ENCODE measurements at regions not wholly inside any gene's neighbourhood (a gene's known extent, or its start where the extent isn't known, plus 50 kb on each side); places are given as distances from the start of the nearest gene placed in this dataset.

DNA sequence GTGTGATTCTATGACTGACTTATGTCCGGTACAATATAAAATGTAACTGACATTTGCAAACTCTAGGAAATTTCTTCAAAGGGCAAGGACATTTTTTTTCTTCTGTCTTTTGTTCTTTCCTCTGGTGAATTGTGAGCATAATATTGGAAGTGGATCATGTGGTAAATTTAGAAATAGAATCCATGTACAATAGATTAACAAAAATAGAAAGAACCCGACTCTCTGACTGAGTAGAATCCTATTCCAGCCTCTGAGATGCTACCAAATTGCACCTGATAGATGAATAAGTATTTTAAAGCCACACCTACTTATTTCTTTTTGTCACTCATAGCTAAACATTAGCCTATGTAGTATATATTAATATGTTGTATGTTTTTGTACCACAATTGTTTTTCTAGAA is 860.3 kb downstream of the LUZP2 start:
- Histone ChIP-seq H3K9me2 (no peaks in the 10 kb centered on the region; the same call in 1 of the 2 replicates), H3K9me3 (no peaks in the 10 kb centered on the region), H3K79me2 (ENCODE audit: insufficient read depth) (no peaks in the 10 kb centered on the region), H3K4me2 (no peak overlapping the region), H3K4me3 (ENCODE audit: low read depth in 2 of 2, low read length in 1 of 2) (no peak overlapping the region), H3K27me3 (ENCODE audit: insufficient read depth) (no peaks in the 10 kb centered on the region), H3K27ac (ENCODE audit: low read depth in 2 of 2, low read length in 1 of 2) (no peak overlapping the region), H3K4me1 (ENCODE audit: control insufficient read depth in 1 of 2, insufficient read depth in 2 of 2, low read depth in 1 of 2, low read length in 1 of 2) (no peaks in the 10 kb centered on the region), H4K20me1 (ENCODE audit: insufficient read depth) (no peaks in the 10 kb centered on the region), H3K9ac (no peak overlapping the region), H3F3A (replicated peaks; ENCODE audit: insufficient read depth) (no peaks in the 10 kb centered on the region), H3K36me3 (replicated peaks in 1 of 2; ENCODE audit: control insufficient read depth in 1 of 2, insufficient read depth in 2 of 2, low read length in 1 of 2) (no peaks in the 10 kb centered on the region), H2AFZ (ENCODE audit: low read depth) (no peak overlapping the region)
- no peak for DNase-seq
- TF ChIP-seq NFIC (IDR thresholded peaks at IDR 0.05; ENCODE audit: borderline replicate concordance) (no peak), TEAD4 (IDR thresholded peaks at IDR 0.05; ENCODE audit: borderline replicate concordance, insufficient read depth) (no peak), POLR2AphosphoS5 (IDR thresholded peaks at IDR 0.05; ENCODE audit: low read depth, low read length) (no peak), MXI1 (IDR thresholded peaks at IDR 0.05; ENCODE audit: low read depth, low read length) (no peak), RFX5 (IDR thresholded peaks at IDR 0.05; ENCODE audit: low read length) (no peak), USF2 (IDR thresholded peaks at IDR 0.05; ENCODE audit: borderline replicate concordance, low read depth, low read length) (no peak), RAD21 (IDR thresholded peaks at IDR 0.05; ENCODE audit: low read length) (no peak), EP300 (IDR thresholded peaks at IDR 0.05; ENCODE audit: borderline replicate concordance in 1 of 2, low read depth in 1 of 2, low read length in 1 of 2) (no peak), ELF1 (IDR thresholded peaks at IDR 0.05) (no peak), USF1 (IDR thresholded peaks at IDR 0.05; ENCODE audit: borderline replicate concordance, low read depth) (no peak), GABPA (IDR thresholded peaks at IDR 0.05; ENCODE audit: low read depth) (no peak), SIN3A (IDR thresholded peaks at IDR 0.05; ENCODE audit: borderline replicate concordance, low read depth, low read length) (no peak), SMC3 (IDR thresholded peaks at IDR 0.05; ENCODE audit: low read depth, low read length) (no peak), REST (IDR thresholded peaks at IDR 0.05; ENCODE audit: low read depth, low read length) (no peak), MEF2A (IDR thresholded peaks at IDR 0.05; ENCODE audit: borderline replicate concordance, low read depth) (no peak), FOXJ3 (CRISPR knock-in tag; IDR thresholded peaks at IDR 0.05) (no peak), NRF1 (IDR thresholded peaks at IDR 0.05; ENCODE audit: low read depth, low read length) (no peak)
- TF ChIP-seq, protein P1, sequence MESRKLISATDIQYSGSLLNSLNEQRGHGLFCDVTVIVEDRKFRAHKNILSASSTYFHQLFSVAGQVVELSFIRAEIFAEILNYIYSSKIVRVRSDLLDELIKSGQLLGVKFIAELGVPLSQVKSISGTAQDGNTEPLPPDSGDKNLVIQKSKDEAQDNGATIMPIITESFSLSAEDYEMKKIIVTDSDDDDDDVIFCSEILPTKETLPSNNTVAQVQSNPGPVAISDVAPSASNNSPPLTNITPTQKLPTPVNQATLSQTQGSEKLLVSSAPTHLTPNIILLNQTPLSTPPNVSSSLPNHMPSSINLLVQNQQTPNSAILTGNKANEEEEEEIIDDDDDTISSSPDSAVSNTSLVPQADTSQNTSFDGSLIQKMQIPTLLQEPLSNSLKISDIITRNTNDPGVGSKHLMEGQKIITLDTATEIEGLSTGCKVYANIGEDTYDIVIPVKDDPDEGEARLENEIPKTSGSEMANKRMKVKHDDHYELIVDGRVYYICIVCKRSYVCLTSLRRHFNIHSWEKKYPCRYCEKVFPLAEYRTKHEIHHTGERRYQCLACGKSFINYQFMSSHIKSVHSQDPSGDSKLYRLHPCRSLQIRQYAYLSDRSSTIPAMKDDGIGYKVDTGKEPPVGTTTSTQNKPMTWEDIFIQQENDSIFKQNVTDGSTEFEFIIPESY (IDR thresholded peaks at IDR 0.05; ENCODE audit: borderline replicate concordance, low read depth): no peak
- TF ChIP-seq, protein P2, sequence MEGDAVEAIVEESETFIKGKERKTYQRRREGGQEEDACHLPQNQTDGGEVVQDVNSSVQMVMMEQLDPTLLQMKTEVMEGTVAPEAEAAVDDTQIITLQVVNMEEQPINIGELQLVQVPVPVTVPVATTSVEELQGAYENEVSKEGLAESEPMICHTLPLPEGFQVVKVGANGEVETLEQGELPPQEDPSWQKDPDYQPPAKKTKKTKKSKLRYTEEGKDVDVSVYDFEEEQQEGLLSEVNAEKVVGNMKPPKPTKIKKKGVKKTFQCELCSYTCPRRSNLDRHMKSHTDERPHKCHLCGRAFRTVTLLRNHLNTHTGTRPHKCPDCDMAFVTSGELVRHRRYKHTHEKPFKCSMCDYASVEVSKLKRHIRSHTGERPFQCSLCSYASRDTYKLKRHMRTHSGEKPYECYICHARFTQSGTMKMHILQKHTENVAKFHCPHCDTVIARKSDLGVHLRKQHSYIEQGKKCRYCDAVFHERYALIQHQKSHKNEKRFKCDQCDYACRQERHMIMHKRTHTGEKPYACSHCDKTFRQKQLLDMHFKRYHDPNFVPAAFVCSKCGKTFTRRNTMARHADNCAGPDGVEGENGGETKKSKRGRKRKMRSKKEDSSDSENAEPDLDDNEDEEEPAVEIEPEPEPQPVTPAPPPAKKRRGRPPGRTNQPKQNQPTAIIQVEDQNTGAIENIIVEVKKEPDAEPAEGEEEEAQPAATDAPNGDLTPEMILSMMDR (IDR thresholded peaks at IDR 0.05): no peak
- ChIA-PET POLR2A (no interaction called here), CTCF (no interaction called here)
- WGBS (ENCODE audit: low lambda C conversion rate): 21% methylated on average over 2 of the region's 2 CpGs

All from SK-N-SH (cell line).